ENCODE measurements at regions not wholly inside any gene's neighbourhood (a gene's known extent, or its start where the extent isn't known, plus 50 kb on each side); places are given as distances from the start of the nearest gene placed in this dataset.

DNA sequence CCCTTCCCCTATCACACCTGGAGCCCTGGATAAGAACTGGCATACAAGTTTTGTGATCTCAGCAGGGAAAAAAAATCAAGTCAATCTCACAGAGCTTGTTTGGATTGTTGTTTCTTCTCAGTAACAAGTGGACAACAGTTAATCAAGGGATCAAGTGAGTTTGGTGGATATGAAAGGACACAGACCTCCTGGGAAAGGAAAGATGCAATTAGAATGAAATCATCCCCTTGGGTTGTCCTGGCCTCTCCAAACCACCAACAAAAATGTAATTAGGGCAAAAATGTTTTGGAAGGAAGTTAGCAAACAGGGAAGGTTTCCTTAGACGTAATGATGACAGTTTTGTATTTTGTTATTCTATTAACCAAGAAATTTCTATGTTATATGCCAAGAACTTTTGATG is 99.1 kb upstream of the PRDM1 start:
- H3K27ac ChIP-seq = no peak overlapping the region
- Mint-ChIP-seq H3K36me3 (peaks cover 1% of the 10 kb centered on the region), H3K4me3 (peak overlapping the region; percentile 72), H3K4me1 (peaks cover 15% of the 10 kb centered on the region), H3K27me3 (ENCODE audit: insufficient read depth, low read depth) (peaks cover 74% of the 10 kb centered on the region), H3K9me3 (peaks cover 4% of the 10 kb centered on the region), H3K27ac (no peak overlapping the region)
- no peak for DNase-seq (ENCODE audit: low spot score)
- TF ChIP-seq EZH2 (IDR thresholded peaks at IDR 0.05) (no peak), EZH2phosphoT487 (IDR thresholded peaks at IDR 0.05) (no peak)
- TF ChIP-seq, protein P1, sequence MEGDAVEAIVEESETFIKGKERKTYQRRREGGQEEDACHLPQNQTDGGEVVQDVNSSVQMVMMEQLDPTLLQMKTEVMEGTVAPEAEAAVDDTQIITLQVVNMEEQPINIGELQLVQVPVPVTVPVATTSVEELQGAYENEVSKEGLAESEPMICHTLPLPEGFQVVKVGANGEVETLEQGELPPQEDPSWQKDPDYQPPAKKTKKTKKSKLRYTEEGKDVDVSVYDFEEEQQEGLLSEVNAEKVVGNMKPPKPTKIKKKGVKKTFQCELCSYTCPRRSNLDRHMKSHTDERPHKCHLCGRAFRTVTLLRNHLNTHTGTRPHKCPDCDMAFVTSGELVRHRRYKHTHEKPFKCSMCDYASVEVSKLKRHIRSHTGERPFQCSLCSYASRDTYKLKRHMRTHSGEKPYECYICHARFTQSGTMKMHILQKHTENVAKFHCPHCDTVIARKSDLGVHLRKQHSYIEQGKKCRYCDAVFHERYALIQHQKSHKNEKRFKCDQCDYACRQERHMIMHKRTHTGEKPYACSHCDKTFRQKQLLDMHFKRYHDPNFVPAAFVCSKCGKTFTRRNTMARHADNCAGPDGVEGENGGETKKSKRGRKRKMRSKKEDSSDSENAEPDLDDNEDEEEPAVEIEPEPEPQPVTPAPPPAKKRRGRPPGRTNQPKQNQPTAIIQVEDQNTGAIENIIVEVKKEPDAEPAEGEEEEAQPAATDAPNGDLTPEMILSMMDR (IDR thresholded peaks at IDR 0.05) = no peak
- no peaks in the 10 kb centered on the region for H3K36me3 ChIP-seq
- no peaks in the 10 kb centered on the region for H4K20me1 ChIP-seq (ENCODE audit: low read depth)
- peaks cover 100% of the 10 kb centered on the region for H3K27me3 ChIP-seq
- H3K4me1 ChIP-seq = peaks cover 10% of the 10 kb centered on the region
- peaks cover 3% of the 10 kb centered on the region for H3F3A ChIP-seq (ENCODE audit: low read depth)
- H3K9ac ChIP-seq = no peak overlapping the region
- H3K9me3 ChIP-seq (ENCODE audit: low read depth) = no peaks in the 10 kb centered on the region
- H3K4me3 ChIP-seq = no peak overlapping the region
- H3K4me2 ChIP-seq = no peak overlapping the region
- no peaks in the 10 kb centered on the region for H3K79me2 ChIP-seq (ENCODE audit: low read depth)
- H2AFZ ChIP-seq (replicated peaks) = no peak overlapping the region

DNA sequence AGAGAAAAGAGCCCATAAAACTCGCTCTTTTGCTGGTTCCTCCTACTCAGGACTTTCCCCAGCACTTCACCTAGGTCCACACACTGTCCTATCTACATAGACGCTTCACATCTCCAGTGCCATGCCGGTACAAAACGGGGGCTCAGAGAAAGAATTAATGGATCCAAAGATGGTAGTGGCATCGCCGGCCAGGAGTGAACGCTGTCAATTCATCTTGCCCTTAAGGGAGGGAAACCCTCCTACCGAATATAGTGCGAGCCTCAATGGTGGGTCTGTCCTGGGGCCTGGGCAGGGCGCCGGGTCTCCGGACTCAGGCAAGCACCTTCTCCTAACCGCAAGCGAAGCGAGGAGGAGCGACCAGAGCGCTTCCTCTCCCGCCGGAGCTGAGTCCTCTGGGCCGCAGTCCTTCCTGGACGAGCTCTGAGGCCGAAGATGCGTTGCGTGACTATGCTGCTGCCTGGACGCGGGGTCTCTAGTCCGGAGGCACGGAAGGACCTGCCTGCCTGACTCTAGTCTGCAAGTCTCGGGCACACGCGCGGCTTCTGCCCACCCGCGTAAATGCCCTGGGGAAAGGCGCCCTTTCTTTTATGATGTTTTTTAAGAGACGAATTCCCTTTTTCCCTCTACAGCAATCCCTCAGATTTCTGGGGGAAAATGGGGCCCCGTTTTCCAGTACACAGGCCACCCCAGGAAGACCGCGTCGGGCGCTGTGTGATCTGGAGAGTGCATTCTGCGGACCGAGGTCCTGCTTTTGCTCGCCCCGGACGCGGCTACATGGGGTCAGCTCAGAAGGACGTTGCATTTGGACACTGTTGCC is 100.1 kb upstream of the PRDM1 start:
- H3K27me3 Mint-ChIP-seq (ENCODE audit: insufficient read depth, low read depth) = peaks cover 71% of the 10 kb centered on the region
- peak overlapping the region; percentile 90 for H2AFZ ChIP-seq (replicated peaks)
- peak overlapping the region; percentile 92 for H3K4me2 ChIP-seq
- peaks cover 1% of the 10 kb centered on the region for H3K36me3 Mint-ChIP-seq
- H3K4me1 Mint-ChIP-seq = peaks cover 13% of the 10 kb centered on the region
- H3K27ac Mint-ChIP-seq = no peak overlapping the region
- peaks cover 100% of the 10 kb centered on the region for H3K27me3 ChIP-seq
- no peak overlapping the region for H3K9ac ChIP-seq
- no peaks in the 10 kb centered on the region for H3K9me3 ChIP-seq (ENCODE audit: low read depth)
- no peaks in the 10 kb centered on the region for H4K20me1 ChIP-seq (ENCODE audit: low read depth)
- peaks cover 6% of the 10 kb centered on the region for H3K9me3 Mint-ChIP-seq
- H3K4me3 Mint-ChIP-seq = peak overlapping the region; percentile 72
- peak; percentile 59 for DNase-seq (ENCODE audit: low spot score)
- H3K4me3 ChIP-seq = peak overlapping the region; percentile 48
- H3F3A ChIP-seq (ENCODE audit: low read depth) = peaks cover 3% of the 10 kb centered on the region
- no peaks in the 10 kb centered on the region for H3K79me2 ChIP-seq (ENCODE audit: low read depth)
- peaks cover 10% of the 10 kb centered on the region for H3K4me1 ChIP-seq
- TF ChIP-seq EZH2phosphoT487 (IDR thresholded peaks at IDR 0.05) (peak; percentile 70), EZH2 (IDR thresholded peaks at IDR 0.05) (no peak)
- TF ChIP-seq, protein P1 (IDR thresholded peaks at IDR 0.05) = no peak
- no peaks in the 10 kb centered on the region for H3K36me3 ChIP-seq
- H3K27ac ChIP-seq = no peak overlapping the region

DNA sequence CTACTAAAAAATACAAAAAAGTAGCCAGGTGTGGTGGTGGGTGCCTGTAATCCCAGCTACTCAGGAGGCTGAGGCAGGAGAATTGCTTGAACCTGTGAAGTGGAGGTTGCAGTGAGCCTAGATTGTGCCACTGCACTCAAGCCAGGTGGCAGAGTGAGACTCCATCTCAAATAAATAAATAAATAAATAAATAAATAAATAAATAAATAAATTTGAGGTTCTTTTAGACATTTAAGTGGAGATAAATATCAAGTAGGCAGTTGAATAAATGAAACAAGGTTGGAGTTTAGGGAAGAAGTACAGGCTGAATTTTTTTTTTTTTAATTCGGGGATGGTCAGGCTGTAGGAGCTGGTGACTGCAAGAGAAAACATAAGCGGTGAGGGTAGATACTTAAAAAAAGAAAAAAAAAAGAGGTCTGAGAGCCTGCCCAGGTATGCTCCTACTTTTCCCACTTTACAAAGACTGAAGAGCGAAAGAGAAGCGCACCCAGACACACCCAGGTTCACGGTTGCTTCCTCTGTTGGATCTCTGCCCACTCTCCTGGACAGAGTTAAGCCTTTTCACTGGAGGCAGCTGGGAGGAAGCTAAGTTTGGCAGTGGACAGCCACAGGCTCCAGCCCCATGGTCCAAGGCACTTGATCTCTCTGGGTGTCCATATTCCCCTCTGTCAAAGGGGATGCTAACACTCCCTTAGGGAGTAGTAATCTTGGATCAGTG is 100.9 kb upstream of the PRDM1 start:
- Histone ChIP-seq H3F3A (ENCODE audit: low read depth) (peaks cover 3% of the 10 kb centered on the region), H3K27me3 (peaks cover 100% of the 10 kb centered on the region), H2AFZ (replicated peaks) (no peak overlapping the region), H3K79me2 (ENCODE audit: low read depth) (no peaks in the 10 kb centered on the region), H3K27ac (no peak overlapping the region), H3K9ac (no peak overlapping the region), H3K9me3 (ENCODE audit: low read depth) (no peaks in the 10 kb centered on the region), H3K4me2 (peak overlapping the region; percentile 92), H3K36me3 (no peaks in the 10 kb centered on the region), H3K4me1 (peaks cover 10% of the 10 kb centered on the region), H3K4me3 (no peak overlapping the region), H4K20me1 (ENCODE audit: low read depth) (no peaks in the 10 kb centered on the region)
- H3K27me3 Mint-ChIP-seq (ENCODE audit: insufficient read depth, low read depth) = peaks cover 69% of the 10 kb centered on the region
- peaks cover 1% of the 10 kb centered on the region for H3K36me3 Mint-ChIP-seq
- DNase-seq (ENCODE audit: low spot score) = no peak
- H3K4me3 Mint-ChIP-seq = peak overlapping the region; percentile 72
- H3K27ac Mint-ChIP-seq = no peak overlapping the region
- peaks cover 13% of the 10 kb centered on the region for H3K4me1 Mint-ChIP-seq
- TF ChIP-seq EZH2phosphoT487 (IDR thresholded peaks at IDR 0.05) (no peak), EZH2 (IDR thresholded peaks at IDR 0.05) (no peak)
- TF ChIP-seq, protein P1 (IDR thresholded peaks at IDR 0.05) = no peak
- peaks cover 10% of the 10 kb centered on the region for H3K9me3 Mint-ChIP-seq

All from neural progenitor cell (in vitro differentiated cells).